Calu3 (cell line): ENCODE measurements at regions not wholly inside any gene's neighbourhood (a gene's known extent, or its start where the extent isn't known, plus 50 kb on each side); places are given as distances from the start of the nearest gene placed in this dataset.

Source experiments
- BruUV-seq: library from RNA; stranded (reverse); fragments of 400-500 nt; replicated peaks from 2 replicates; lab custom pipeline; 2021; lab: Mats Ljungman, UMichigan
- CTCF ChIA-PET: fragments of 300-600 bp; sonication (Branson Sonifier 250); formaldehyde crosslinking; loops from one replicate; lab custom pipeline; 2022; ENCODE audit warnings: antibody characterized with exemption; lab: Charles Lee
- DNase-seq: peaks from one replicate; pipeline ENCODE4 v3.0.0; 2022
- H3K27ac Mint-ChIP-seq: one replicate; pipeline ENCODE4 v1.8.0; 2022; ENCODE audit warnings: mixed read lengths; ENCODE audit not compliant: unreplicated experiment
- H3K27me3 Mint-ChIP-seq: one replicate; pipeline ENCODE4 v1.8.0; 2022; ENCODE audit warnings: mixed read lengths; ENCODE audit not compliant: unreplicated experiment
- H3K36me3 Mint-ChIP-seq: one replicate; pipeline ENCODE4 v1.8.0; 2022; ENCODE audit warnings: mild to moderate bottlenecking, moderate library complexity, mixed read lengths; ENCODE audit not compliant: insufficient read depth, unreplicated experiment
- H3K4me1 Mint-ChIP-seq: one replicate; pipeline ENCODE4 v1.8.0; 2022; ENCODE audit warnings: mild to moderate bottlenecking, low read depth, mixed read lengths; ENCODE audit not compliant: unreplicated experiment
- H3K4me3 Mint-ChIP-seq: one replicate; pipeline ENCODE4 v1.8.0; 2022; ENCODE audit warnings: mild to moderate bottlenecking, low read depth, moderate library complexity, mixed read lengths; ENCODE audit not compliant: unreplicated experiment
- H3K9me3 Mint-ChIP-seq: one replicate; pipeline ENCODE4 v1.8.0; 2022; ENCODE audit warnings: low read depth, mixed read lengths; ENCODE audit not compliant: unreplicated experiment
- intact Hi-C: fragments of 100-400 bp; cut with micrococcal nuclease; formaldehyde crosslinking; loops from one replicate; pipeline ENCODE4 v1.10.0; 2022; ENCODE audit not compliant: unreplicated experiment
- TF ChIP-seq, protein P1 (sequence below): fragments of 200-600 bp; IDR thresholded peaks from one replicate; pipeline ENCODE4 v1.8.0; 2022; ENCODE audit warnings: antibody characterized with exemption; ENCODE audit not compliant: unreplicated experiment

DNA sequence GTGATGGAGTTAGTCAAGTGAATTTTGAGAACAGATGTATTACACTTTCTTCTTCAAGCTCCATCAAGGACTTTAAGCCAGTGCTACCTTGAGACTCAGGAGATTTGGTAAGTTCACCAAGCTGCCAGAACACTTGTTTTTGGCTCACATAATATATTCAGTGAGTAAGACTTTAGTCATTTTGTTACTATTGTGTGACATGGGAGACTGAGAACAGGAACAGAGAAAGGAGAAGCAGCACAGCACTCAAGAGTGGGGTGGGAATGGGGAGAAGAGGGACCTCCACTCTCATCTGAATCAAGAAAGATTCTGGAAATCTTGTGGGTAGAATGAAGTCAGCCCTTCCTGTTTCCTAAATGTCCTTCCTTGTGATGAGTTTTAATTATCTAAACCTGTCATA lies 87.3 kb upstream of the TET2 start:
- Mint-ChIP-seq H3K9me3 (no peaks in the 10 kb centered on the region), H3K27ac (no peak overlapping the region), H3K27me3 (no peaks in the 10 kb centered on the region), H3K4me3 (no peak overlapping the region), H3K36me3 (no peaks in the 10 kb centered on the region), H3K4me1 (peaks cover 31% of the 10 kb centered on the region)
- no TSS peak for BruUV-seq
- TF ChIP-seq, protein P1, sequence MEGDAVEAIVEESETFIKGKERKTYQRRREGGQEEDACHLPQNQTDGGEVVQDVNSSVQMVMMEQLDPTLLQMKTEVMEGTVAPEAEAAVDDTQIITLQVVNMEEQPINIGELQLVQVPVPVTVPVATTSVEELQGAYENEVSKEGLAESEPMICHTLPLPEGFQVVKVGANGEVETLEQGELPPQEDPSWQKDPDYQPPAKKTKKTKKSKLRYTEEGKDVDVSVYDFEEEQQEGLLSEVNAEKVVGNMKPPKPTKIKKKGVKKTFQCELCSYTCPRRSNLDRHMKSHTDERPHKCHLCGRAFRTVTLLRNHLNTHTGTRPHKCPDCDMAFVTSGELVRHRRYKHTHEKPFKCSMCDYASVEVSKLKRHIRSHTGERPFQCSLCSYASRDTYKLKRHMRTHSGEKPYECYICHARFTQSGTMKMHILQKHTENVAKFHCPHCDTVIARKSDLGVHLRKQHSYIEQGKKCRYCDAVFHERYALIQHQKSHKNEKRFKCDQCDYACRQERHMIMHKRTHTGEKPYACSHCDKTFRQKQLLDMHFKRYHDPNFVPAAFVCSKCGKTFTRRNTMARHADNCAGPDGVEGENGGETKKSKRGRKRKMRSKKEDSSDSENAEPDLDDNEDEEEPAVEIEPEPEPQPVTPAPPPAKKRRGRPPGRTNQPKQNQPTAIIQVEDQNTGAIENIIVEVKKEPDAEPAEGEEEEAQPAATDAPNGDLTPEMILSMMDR = no peak
- DNase-seq = no peak
- CTCF ChIA-PET = no interaction called here
- intact Hi-C loops = no loop called here

DNA sequence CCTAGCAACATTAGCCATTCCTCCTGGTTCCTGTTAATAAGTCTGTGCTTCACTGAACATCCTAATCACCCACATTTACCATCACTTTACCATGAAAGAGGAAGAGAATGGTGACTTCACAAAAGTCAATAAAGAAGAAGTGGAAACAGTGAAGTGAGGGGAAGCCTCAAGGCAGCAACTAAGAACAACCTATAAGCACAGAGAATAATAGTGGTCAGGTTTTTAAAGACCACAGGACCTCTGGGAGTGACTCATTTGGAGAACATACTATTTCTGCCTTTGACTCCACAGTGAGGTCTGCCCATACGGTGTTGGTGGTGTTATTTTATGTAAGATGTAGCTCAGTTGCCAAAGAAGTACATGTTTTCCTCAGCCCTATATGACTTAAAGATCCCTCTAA lies 86.0 kb upstream of the TET2 start:
- no peaks in the 10 kb centered on the region for H3K9me3 Mint-ChIP-seq
- TF ChIP-seq, protein P1 = no peak
- no peaks in the 10 kb centered on the region for H3K27me3 Mint-ChIP-seq
- no peaks in the 10 kb centered on the region for H3K36me3 Mint-ChIP-seq
- H3K4me3 Mint-ChIP-seq = no peak overlapping the region
- no peak overlapping the region for H3K27ac Mint-ChIP-seq
- CTCF ChIA-PET = no interaction called here
- no peak for DNase-seq
- BruUV-seq = no TSS peak
- H3K4me1 Mint-ChIP-seq = peaks cover 31% of the 10 kb centered on the region
- intact Hi-C loops = no loop called here

DNA sequence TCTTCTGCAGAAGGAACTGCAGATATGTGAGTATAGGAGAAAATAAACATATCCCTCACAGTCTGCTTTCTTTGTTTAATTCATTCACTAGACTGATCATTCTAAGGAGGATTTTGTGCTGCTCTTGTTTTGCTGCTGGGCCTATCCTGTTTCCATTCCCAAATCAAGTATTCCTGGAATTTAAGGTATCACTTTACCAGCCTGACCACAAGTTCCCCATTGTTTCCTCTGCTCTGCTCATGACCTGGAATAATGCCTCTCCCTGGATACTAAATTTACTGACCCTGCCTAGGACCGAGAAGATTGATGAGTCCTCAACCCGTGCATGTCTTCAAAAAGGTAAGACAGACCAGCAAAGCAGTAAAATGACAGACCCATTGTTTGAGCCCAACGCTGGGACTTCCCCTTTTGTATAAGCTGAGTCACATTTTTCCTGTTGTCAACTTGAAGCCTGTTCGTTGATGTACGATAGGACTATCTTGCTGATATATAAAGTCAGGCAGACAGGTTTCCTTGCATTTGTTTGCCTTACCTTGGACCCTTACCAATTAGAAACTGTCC lies 85.5 kb upstream of the TET2 start:
- BruUV-seq = no TSS peak
- H3K36me3 Mint-ChIP-seq = no peaks in the 10 kb centered on the region
- TF ChIP-seq, protein P1 = no peak
- H3K27me3 Mint-ChIP-seq = no peaks in the 10 kb centered on the region
- H3K4me1 Mint-ChIP-seq = peaks cover 31% of the 10 kb centered on the region
- peak overlapping the region; percentile 45 for H3K4me3 Mint-ChIP-seq
- peak; percentile 21 for DNase-seq
- peak overlapping the region; percentile 70 for H3K27ac Mint-ChIP-seq
- intact Hi-C loops = no loop called here
- CTCF ChIA-PET = interaction anchor here (0.5 kb wide), 1 partner anchor 165 kb away, joined by 11 read pairs; no protein-coding TSS in a partner anchor
- H3K9me3 Mint-ChIP-seq = no peaks in the 10 kb centered on the region

DNA sequence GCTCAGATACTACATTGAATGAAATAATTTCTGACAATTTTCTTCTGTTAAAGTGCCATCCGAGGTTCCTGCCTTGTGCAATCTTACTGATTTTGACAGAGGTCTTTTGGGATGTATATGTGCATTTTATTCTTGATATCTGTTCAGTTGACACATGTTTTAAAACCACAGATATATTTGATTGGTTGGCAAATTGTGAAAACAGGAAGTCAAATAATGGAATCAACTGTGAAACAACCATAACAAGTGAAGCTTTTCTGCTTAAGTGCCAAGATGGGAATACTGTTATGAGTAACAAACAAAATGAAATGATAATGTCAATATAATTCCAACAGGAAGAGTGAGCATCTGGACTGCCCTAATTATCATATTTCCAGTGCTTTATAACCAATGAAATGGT lies 84.9 kb upstream of the TET2 start:
- CTCF ChIA-PET = interaction anchor here (0.5 kb wide), 1 partner anchor 165 kb away, joined by 11 read pairs; no protein-coding TSS in a partner anchor
- peaks cover 31% of the 10 kb centered on the region for H3K4me1 Mint-ChIP-seq
- no peaks in the 10 kb centered on the region for H3K9me3 Mint-ChIP-seq
- TF ChIP-seq, protein P1 = no peak
- intact Hi-C loops = no loop called here
- BruUV-seq = no TSS peak
- H3K36me3 Mint-ChIP-seq = no peaks in the 10 kb centered on the region
- H3K27me3 Mint-ChIP-seq = no peaks in the 10 kb centered on the region
- DNase-seq = no peak
- peak overlapping the region; percentile 70 for H3K27ac Mint-ChIP-seq
- H3K4me3 Mint-ChIP-seq = peak overlapping the region; percentile 45
